HG02938 (cell line): ENCODE measurements at regions not wholly inside any gene's neighbourhood (a gene's known extent, or its start where the extent isn't known, plus 50 kb on each side); places are given as distances from the start of the nearest gene placed in this dataset.
"Not testable (repeated sequence)": the region's sequence is repeated elsewhere in the genome, so short reads cannot be mapped to it uniquely, and the experiment has no call there.

ENCODE experiments used
- ATAC-seq: cut with Tn5 transposase; IDR thresholded peaks from one replicate; pipeline ENCODE4 v1.9.1; 2021; ENCODE audit warnings: mild to moderate bottlenecking, moderate library complexity; ENCODE audit not compliant: unreplicated experiment

GRCh38 chr5:82663225-82663624, 385.1 kb upstream of the RPS23 start:
- no peak for ATAC-seq

GRCh38 chr5:82662340-82662739, 384.2 kb upstream of the RPS23 start:
- no peak for ATAC-seq

- ATAC-seq, result no peak
These were observed 383.8 kb upstream of the RPS23 start for GRCh38 chr5:82661933-82662332.

- no peak for ATAC-seq
These were observed 383.3 kb upstream of the RPS23 start for GRCh38 chr5:82661462-82661861.

- no peak for ATAC-seq
These were observed 381.0 kb upstream of the RPS23 start for GRCh38 chr5:82659115-82659514.

GRCh38 chr5:82657033-82657699, 379.0 kb upstream of the RPS23 start:
- no peak for ATAC-seq

GRCh38 chr5:82656341-82656761, 378.2 kb upstream of the RPS23 start:
- no peak for ATAC-seq

- no peak for ATAC-seq
These were observed 376.9 kb upstream of the RPS23 start for GRCh38 chr5:82655078-82655477.

GRCh38 chr5:82649943-82650342, 371.8 kb upstream of the RPS23 start:
- ATAC-seq, result no peak

GRCh38 chr5:82644766-82645165, 366.6 kb upstream of the RPS23 start:
- no peak for ATAC-seq

GRCh38 chr5:82644229-82644628, 366.1 kb upstream of the RPS23 start:
- no peak for ATAC-seq

GRCh38 chr5:82642313-82642712, 364.2 kb upstream of the RPS23 start:
- ATAC-seq, result no peak

- no peak for ATAC-seq
These were observed 363.3 kb upstream of the RPS23 start for GRCh38 chr5:82641331-82642003.

- no peak for ATAC-seq
These were observed 362.8 kb upstream of the RPS23 start for GRCh38 chr5:82640916-82641315.

- no peak for ATAC-seq
These were observed 361.4 kb upstream of the RPS23 start for GRCh38 chr5:82639393-82640144.

GRCh38 chr5:82636591-82636990, 358.4 kb upstream of the RPS23 start:
- ATAC-seq, result no peak

- ATAC-seq, result no peak
These were observed 357.6 kb upstream of the RPS23 start for GRCh38 chr5:82635561-82636288.

- no peak for ATAC-seq
These were observed 350.3 kb upstream of the RPS23 start for GRCh38 chr5:82628364-82628910.

GRCh38 chr5:82626905-82627591, 348.9 kb upstream of the RPS23 start:
- ATAC-seq, result not testable (repeated sequence)

- not testable (repeated sequence) for ATAC-seq
These were observed 347.9 kb upstream of the RPS23 start for GRCh38 chr5:82626012-82626411.
